A549 (cell line): ENCODE measurements at regions not wholly inside any gene's neighbourhood (a gene's known extent, or its start where the extent isn't known, plus 50 kb on each side); places are given as distances from the start of the nearest gene placed in this dataset.

ENCODE experiments used
- ATAC-seq, 2 experiments: fragments of 200-7000 bp in 1 of 2; fragments of >200 bp in 1 of 2; cut with Nextera tagmentation in 1 of 2; cut with Tn5 transposase in 1 of 2; 3 replicates each; pipeline versions ENCODE4 v1.8.0 to v1.9.1; 2018 to 2020; ENCODE audit warnings: mild to moderate bottlenecking in 1 of 2, moderate library complexity in 1 of 2
- CTCF ChIA-PET: fragments of 300-600 bp; sonication (Branson Sonifier 250); formaldehyde crosslinking; extraction: SDS; loops from one replicate; lab custom pipeline; 2021; ENCODE audit warnings: antibody characterized with exemption, inconsistent platforms; lab: Yijun Ruan, JAX
- POLR2A ChIA-PET: fragments of 350-600 bp; formaldehyde crosslinking; extraction: SDS; loops from one replicate; lab custom pipeline; 2021; ENCODE audit warnings: antibody characterized with exemption, inconsistent platforms; lab: Yijun Ruan, JAX
- DNase-seq, 2 experiments: peaks; one replicate each; pipeline versions ENCODE4 v3.0.0 to v3.0.0-alpha.2; 2011 to 2016; ENCODE audit warnings: low read depth in 1 of 2, low spot score in 1 of 2
- FAIRE-seq: peaks from 2 replicates; lab custom pipeline; 2011; peaks lifted over from hg19 to GRCh38; lab: Jason Lieb, UNC
- H3K27ac ChIP-seq, 2 experiments: fragments of >200 bp; sonication (Bioruptor Twin); formaldehyde crosslinking; 3 replicates each; pipeline ENCODE4 v1.5.1; 2016 to 2017
- H3K4me1 ChIP-seq: fragments of >200 bp; sonication (Bioruptor Twin); formaldehyde crosslinking; 3 replicates; pipeline ENCODE4 v1.6.1; 2016
- H3K4me2 ChIP-seq: fragments of >200 bp; sonication (Bioruptor Twin); formaldehyde crosslinking; 3 replicates; pipeline ENCODE4 v1.6.1; 2016
- H3K4me3 ChIP-seq: fragments of >200 bp; sonication (Bioruptor Twin); formaldehyde crosslinking; 3 replicates; pipeline ENCODE4 v1.5.1; 2016
- H3K9me3 ChIP-seq: fragments of >200 bp; sonication (Bioruptor Twin); formaldehyde crosslinking; 3 replicates; pipeline ENCODE4 v1.6.1; 2016
- CBX2 ChIP-seq: fragments of 200-600 bp; sonication (generic); IDR thresholded peaks from 2 replicates; pipeline ENCODE4 v1.6.1; 2016; ENCODE audit warnings: low read depth, mild to moderate bottlenecking, borderline replicate concordance
- CHD4 ChIP-seq: fragments of 200-600 bp; sonication (generic); IDR thresholded peaks from 2 replicates; pipeline ENCODE4 v1.6.1; 2016; ENCODE audit warnings: antibody characterized with exemption, mild to moderate bottlenecking, borderline replicate concordance
- E2F6 ChIP-seq: IDR thresholded peaks from 2 replicates; pipeline ENCODE4 v1.6.1; 2012; ENCODE audit warnings: low read depth, borderline replicate concordance
- EHF ChIP-seq: fragments of 250-450 bp; sonication (Bioruptor Pico); IDR thresholded peaks from 2 replicates; pipeline ENCODE4 v1.5.0; 2020; ENCODE audit warnings: mild to moderate bottlenecking
- EP300 ChIP-seq, 2 experiments: fragments of >200 bp; sonication (Bioruptor Twin); formaldehyde crosslinking; IDR thresholded peaks; 2 replicates in 1 of 2; 3 replicates in 1 of 2; pipeline ENCODE4 v1.6.1; 2016 to 2017
- FOSL2 ChIP-seq, 2 experiments: fragments of 450-650 bp in 1 of 2; fragments of >200 bp in 1 of 2; sonication (Bioruptor Twin) in 1 of 2; formaldehyde crosslinking; IDR thresholded peaks; 2 replicates each; pipeline versions ENCODE4 v1.5.0 to v1.6.1; 2016 to 2020; ENCODE audit warnings: mild to moderate bottlenecking in 1 of 2, moderate library complexity in 1 of 2
- FOXS1 ChIP-seq: fragments of 250-450 bp; sonication (Bioruptor Pico); IDR thresholded peaks from 2 replicates; pipeline ENCODE4 v1.5.0; 2020; ENCODE audit warnings: mild to moderate bottlenecking, moderate library complexity
- GATA3 ChIP-seq: IDR thresholded peaks from 2 replicates; pipeline ENCODE4 v1.6.1; 2012; ENCODE audit warnings: borderline replicate concordance
- HEYL ChIP-seq: fragments of 250-450 bp; sonication (Bioruptor Pico); IDR thresholded peaks from 2 replicates; pipeline ENCODE4 v1.8.0; 2021; ENCODE audit warnings: mild to moderate bottlenecking, moderate library complexity
- KDM5A ChIP-seq: fragments of 200-600 bp; sonication (generic); IDR thresholded peaks from 2 replicates; pipeline ENCODE4 v1.6.1; 2016; ENCODE audit warnings: antibody characterized with exemption, mild to moderate bottlenecking
- MAX ChIP-seq: IDR thresholded peaks from 2 replicates; pipeline ENCODE4 v1.6.1; 2012
- MAZ ChIP-seq: fragments of 150-350 bp; IDR thresholded peaks from 2 replicates; pipeline ENCODE4 v1.6.1; 2014; ENCODE audit warnings: antibody characterized with exemption, low read depth, low read length, borderline replicate concordance
- MYC ChIP-seq: IDR thresholded peaks from 2 replicates; pipeline ENCODE4 v1.6.1; 2012; ENCODE audit warnings: mild to moderate bottlenecking, inconsistent platforms, low read length, improper control_type of control experiment, borderline replicate concordance
- NFE2L2 ChIP-seq: fragments of 150-350 bp; conservative IDR thresholded peaks from 2 replicates; pipeline ENCODE4 v1.6.1; 2014; ENCODE audit warnings: low read length
- NPAS2 ChIP-seq: fragments of 250-450 bp; sonication (Bioruptor Pico); IDR thresholded peaks from 2 replicates; pipeline ENCODE4 v1.8.0; 2022; ENCODE audit warnings: mild to moderate bottlenecking, moderate library complexity, borderline replicate concordance
- NR3C1 ChIP-seq: fragments of >200 bp; sonication (Bioruptor Twin); formaldehyde crosslinking; IDR thresholded peaks from 3 replicates; pipeline ENCODE4 v1.6.1; 2017
- PHF8 ChIP-seq: fragments of 200-600 bp; sonication (generic); IDR thresholded peaks from 2 replicates; pipeline ENCODE4 v1.6.1; 2016; ENCODE audit warnings: low read depth, mild to moderate bottlenecking, antibody characterized with exemption, moderate library complexity, borderline replicate concordance
- POLR2AphosphoS2 ChIP-seq: conservative IDR thresholded peaks from 2 replicates; pipeline ENCODE4 v1.6.1; 2012; ENCODE audit warnings: low read length, improper control_type of control experiment, inconsistent platforms
- RAD21 ChIP-seq, 2 experiments: fragments of >200 bp in 1 of 2; sonication (Bioruptor Twin) in 1 of 2; formaldehyde crosslinking in 1 of 2; IDR thresholded peaks in 1 of 2; conservative IDR thresholded peaks in 1 of 2; 2 replicates in 1 of 2; 3 replicates in 1 of 2; pipeline ENCODE4 v1.6.1; 2012 to 2018; ENCODE audit warnings: inconsistent platforms in 1 of 2
- SMC3 ChIP-seq: fragments of >200 bp; sonication (Bioruptor Twin); formaldehyde crosslinking; IDR thresholded peaks from 3 replicates; pipeline ENCODE4 v1.6.1; 2018; ENCODE audit warnings: inconsistent platforms
- SREBF2 ChIP-seq: fragments of 450-650 bp; IDR thresholded peaks from 2 replicates; pipeline ENCODE4 v1.6.1; 2014; ENCODE audit warnings: mild to moderate bottlenecking, moderate library complexity
- USF2 ChIP-seq: fragments of 450-650 bp; IDR thresholded peaks from 2 replicates; pipeline ENCODE4 v1.6.1; 2014; ENCODE audit warnings: antibody characterized with exemption
- WGBS: methylation state at CpG from one replicate; pipeline ENCODE4 v1.1.6; 2017; ENCODE audit errors: missing lambda C conversion rate; 5-methylcytosine and 5-hydroxymethylcytosine counted together
- TF ChIP-seq, protein P1 (sequence below): fragments of >200 bp; sonication (Bioruptor Twin); formaldehyde crosslinking; IDR thresholded peaks from 3 replicates; pipeline ENCODE4 v1.6.1; 2016
- TF ChIP-seq, protein P2 (sequence below): fragments of 250-450 bp; sonication (Bioruptor Pico); IDR thresholded peaks from 2 replicates; pipeline ENCODE4 v1.5.0; 2020; ENCODE audit warnings: low read depth, mild to moderate bottlenecking, moderate library complexity

GRCh38 chr22:27407369-27407985 lies 394.1 kb downstream of the MN1 start:
- WGBS: 86% methylated on average over 11 of the region's 14 CpGs
- TF ChIP-seq POLR2AphosphoS2 (no peak), EP300 (IDR thresholded peaks at IDR 0.05) (no peak), HEYL (no peak), SREBF2 (no peak), MAZ (no peak), NPAS2 (CRISPR knock-in tag) (no peak), NFE2L2 (no peak), CBX2 (no peak), MAX (no peak)
- H3K9me3 ChIP-seq: peaks cover 5% of the 10 kb centered on the region; the same call in 1 of the 3 replicates
- no peak overlapping the region for H3K4me2 ChIP-seq
- CTCF ChIA-PET: interaction anchor here (0.5 to 1.6 kb wide), 3 partner anchors 82 to 737 kb away, joined by 3 to 6 read pairs (median 3); no protein-coding TSS in a partner anchor
- DNase-seq (no peak), FAIRE-seq (no peak), ATAC-seq (no peak)
- peak overlapping the region in 1 of 2 experiments; percentile 75; a peak in 2 of 6 replicates for H3K27ac ChIP-seq
- no peaks in the 10 kb centered on the region for H3K4me1 ChIP-seq
- H3K4me3 ChIP-seq: no peak overlapping the region
- POLR2A ChIA-PET: no interaction called here

DNA sequence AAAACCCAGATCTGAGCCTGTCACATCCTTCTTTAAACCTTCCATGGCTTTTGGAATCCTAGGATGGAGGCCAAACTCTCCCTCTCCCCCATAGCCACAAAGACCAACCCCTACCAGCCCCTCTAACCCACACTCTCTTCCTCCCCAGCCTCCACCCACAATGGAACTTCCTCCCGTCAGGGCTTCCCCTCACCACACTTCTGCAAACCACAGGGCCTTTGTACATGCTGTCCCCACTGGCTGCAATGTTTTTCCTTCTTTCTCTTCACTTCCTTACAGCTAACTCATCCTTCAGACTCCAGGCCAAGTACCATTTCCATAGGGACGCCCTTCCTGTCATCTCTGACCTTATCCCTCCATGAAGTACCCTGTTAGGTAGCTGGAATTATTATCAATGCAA lies 393.5 kb downstream of the MN1 start:
- DNase-seq: no peak
- H3K4me2 ChIP-seq: no peak overlapping the region
- ChIA-PET CTCF (interaction anchor here (0.5 to 1.6 kb wide), 3 partner anchors 81 to 738 kb away, joined by 3 to 6 read pairs (median 3); no protein-coding TSS in a partner anchor), POLR2A (no interaction called here)
- H3K4me1 ChIP-seq: no peaks in the 10 kb centered on the region
- TF ChIP-seq, protein P1, sequence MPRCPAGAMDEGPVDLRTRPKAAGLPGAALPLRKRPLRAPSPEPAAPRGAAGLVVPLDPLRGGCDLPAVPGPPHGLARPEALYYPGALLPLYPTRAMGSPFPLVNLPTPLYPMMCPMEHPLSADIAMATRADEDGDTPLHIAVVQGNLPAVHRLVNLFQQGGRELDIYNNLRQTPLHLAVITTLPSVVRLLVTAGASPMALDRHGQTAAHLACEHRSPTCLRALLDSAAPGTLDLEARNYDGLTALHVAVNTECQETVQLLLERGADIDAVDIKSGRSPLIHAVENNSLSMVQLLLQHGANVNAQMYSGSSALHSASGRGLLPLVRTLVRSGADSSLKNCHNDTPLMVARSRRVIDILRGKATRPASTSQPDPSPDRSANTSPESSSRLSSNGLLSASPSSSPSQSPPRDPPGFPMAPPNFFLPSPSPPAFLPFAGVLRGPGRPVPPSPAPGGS: no peak
- TF ChIP-seq PHF8 (no peak), E2F6 (no peak), FOXS1 (CRISPR knock-in tag) (no peak), FOSL2 (IDR thresholded peaks at IDR 0.05) (no peak), FOSL2 (CRISPR knock-in tag; IDR thresholded peaks at IDR 0.05) (no peak), EHF (no peak), CHD4 (no peak)
- no peak overlapping the region for H3K27ac ChIP-seq
- WGBS: 81% methylated on average over 2 of the region's 2 CpGs
- no peak overlapping the region for H3K4me3 ChIP-seq
- ATAC-seq: no peak
- H3K9me3 ChIP-seq: no peaks in the 10 kb centered on the region
- no peak for FAIRE-seq

GRCh38 chr22:27409299-27409698 lies 392.3 kb downstream of the MN1 start:
- FAIRE-seq (no peak), ATAC-seq (no peak), DNase-seq (no peak)
- Histone ChIP-seq H3K4me2 (no peak overlapping the region), H3K9me3 (no peaks in the 10 kb centered on the region), H3K4me1 (no peaks in the 10 kb centered on the region), H3K27ac (no peak overlapping the region), H3K4me3 (no peak overlapping the region)
- ChIA-PET POLR2A (no interaction called here), CTCF (interaction anchor here (1.6 kb wide), 1 partner anchor 395 kb away, joined by 6 read pairs; no protein-coding TSS in a partner anchor)
- no peak for TF ChIP-seq GATA3
- no peak for TF ChIP-seq NR3C1
- no peak for TF ChIP-seq MYC
- no peak for TF ChIP-seq MAX
- no peak for TF ChIP-seq RAD21 (conservative IDR thresholded peaks at IDR 0.05 in 1 of 2, IDR thresholded peaks at IDR 0.05 in 1 of 2)
- TF ChIP-seq, protein P2, sequence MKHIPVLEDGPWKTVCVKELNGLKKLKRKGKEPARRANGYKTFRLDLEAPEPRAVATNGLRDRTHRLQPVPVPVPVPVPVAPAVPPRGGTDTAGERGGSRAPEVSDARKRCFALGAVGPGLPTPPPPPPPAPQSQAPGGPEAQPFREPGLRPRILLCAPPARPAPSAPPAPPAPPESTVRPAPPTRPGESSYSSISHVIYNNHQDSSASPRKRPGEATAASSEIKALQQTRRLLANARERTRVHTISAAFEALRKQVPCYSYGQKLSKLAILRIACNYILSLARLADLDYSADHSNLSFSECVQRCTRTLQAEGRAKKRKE: no peak
- TF ChIP-seq SMC3: no peak
- TF ChIP-seq MAZ: no peak
- TF ChIP-seq USF2: no peak
- TF ChIP-seq SREBF2: no peak
- TF ChIP-seq, protein P1: no peak
- TF ChIP-seq KDM5A: no peak
- TF ChIP-seq EP300 (IDR thresholded peaks at IDR 0.05): no peak
- WGBS: 89% methylated on average over 7 of the region's 11 CpGs
